Endodermal cell (in vitro differentiated cells): ENCODE measurements at regions not wholly inside any gene's neighbourhood (a gene's known extent, or its start where the extent isn't known, plus 50 kb on each side); places are given as distances from the start of the nearest gene placed in this dataset.
"Not testable (repeated sequence)": the region's sequence is repeated elsewhere in the genome, so short reads cannot be mapped to it uniquely, and the experiment has no call there.

Experiments used
- DNase-seq: peaks from one replicate; pipeline ENCODE4 v3.0.0-alpha.2; 2017
- H3K27ac ChIP-seq: 2 replicates; pipeline ENCODE4 v1.5.1; 2013; ENCODE audit warnings: mild to moderate bottlenecking, low read depth, low read length, moderate library complexity
- H3K27me3 ChIP-seq: 2 replicates; pipeline ENCODE4 v1.6.1; 2013; ENCODE audit warnings: mild to moderate bottlenecking, low read length, moderate library complexity; ENCODE audit not compliant: insufficient read depth, control insufficient read depth, poor library complexity, severe bottlenecking
- H3K36me3 ChIP-seq: 2 replicates; pipeline ENCODE4 v1.7.0; 2013; ENCODE audit warnings: mild to moderate bottlenecking, low read length, moderate library complexity; ENCODE audit not compliant: control insufficient read depth, insufficient read depth
- H3K4me1 ChIP-seq: one replicate; pipeline ENCODE4 v1.7.0; 2013; ENCODE audit warnings: low read length; ENCODE audit not compliant: control insufficient read depth, insufficient read depth
- H3K4me3 ChIP-seq: 2 replicates; pipeline ENCODE4 v1.5.1; 2013; ENCODE audit warnings: mild to moderate bottlenecking, low read length, moderate library complexity
- H3K9ac ChIP-seq: 2 replicates; pipeline ENCODE4 v1.6.1; 2013; ENCODE audit warnings: mild to moderate bottlenecking, low read length, moderate library complexity; ENCODE audit not compliant: poor library complexity, severe bottlenecking; ENCODE audit errors: extremely low read depth
- H3K9me3 ChIP-seq: 2 replicates; pipeline ENCODE4 v1.6.1; 2013; ENCODE audit warnings: mild to moderate bottlenecking, low read length, moderate library complexity; ENCODE audit not compliant: control insufficient read depth
- H3K27ac Mint-ChIP-seq: 2 replicates; pipeline ENCODE4 v1.8.0; 2020; ENCODE audit warnings: mixed read lengths
- H3K27me3 Mint-ChIP-seq: 2 replicates; pipeline ENCODE4 v1.8.0; 2021; ENCODE audit warnings: mild to moderate bottlenecking, mixed read lengths; ENCODE audit not compliant: insufficient read depth
- H3K36me3 Mint-ChIP-seq: 2 replicates; pipeline ENCODE4 v1.8.0; 2020; ENCODE audit warnings: low read depth, mixed read lengths
- H3K4me1 Mint-ChIP-seq: 2 replicates; pipeline ENCODE4 v1.8.0; 2020; ENCODE audit warnings: mixed read lengths
- H3K4me3 Mint-ChIP-seq: 2 replicates; pipeline ENCODE4 v1.8.0; 2020; ENCODE audit warnings: mild to moderate bottlenecking, moderate library complexity, mixed read lengths
- H3K9me3 Mint-ChIP-seq: 2 replicates; pipeline ENCODE4 v1.8.0; 2020; ENCODE audit warnings: mild to moderate bottlenecking, mixed read lengths
- CTCF ChIP-seq: fragments of 200-600 bp; sonication (generic); conservative IDR thresholded peaks from 2 replicates; pipeline ENCODE4 v1.5.0; 2021; ENCODE audit warnings: antibody characterized with exemption, mild to moderate bottlenecking
- WGBS, 2 experiments: methylation state at CpG; one replicate each; pipeline versions ENCODE4 v1.1.5 to v1.1.7; 2013; ENCODE audit warnings: missing lambda C conversion rate in 2 of 2, mixed read lengths in 1 of 2; ENCODE audit not compliant: insufficient coverage in 1 of 2, insufficient read length in 1 of 2; 5-methylcytosine and 5-hydroxymethylcytosine counted together

GRCh38 chr1:4227986-4228385 lies 327.9 kb upstream of the C1orf174 start:
- Mint-ChIP-seq H3K9me3 (peaks cover 9% of the 10 kb centered on the region), H3K4me3 (no peak overlapping the region), H3K4me1 (no peaks in the 10 kb centered on the region), H3K27ac (no peak overlapping the region), H3K36me3 (no peaks in the 10 kb centered on the region), H3K27me3 (no peaks in the 10 kb centered on the region)
- H3K9me3 ChIP-seq: no peaks in the 10 kb centered on the region
- no peak overlapping the region for H3K9ac ChIP-seq
- H3K27ac ChIP-seq: no peak overlapping the region
- no peak overlapping the region for H3K4me3 ChIP-seq
- H3K36me3 ChIP-seq: no peaks in the 10 kb centered on the region
- DNase-seq: no peak
- H3K27me3 ChIP-seq: no peaks in the 10 kb centered on the region
- TF ChIP-seq CTCF: no peak
- no peaks in the 10 kb centered on the region for H3K4me1 ChIP-seq
- WGBS, 2 experiments: 75 to 89% methylated on average over 1 to 15 of the region's 15 CpGs

GRCh38 chr1:4253935-4254334 lies 353.9 kb upstream of the C1orf174 start:
- H3K36me3 Mint-ChIP-seq: peaks cover 2% of the 10 kb centered on the region
- peaks cover 3% of the 10 kb centered on the region for H3K27me3 Mint-ChIP-seq
- no peak for TF ChIP-seq CTCF
- no peaks in the 10 kb centered on the region for H3K4me1 ChIP-seq
- H3K9me3 ChIP-seq: peaks cover 29% of the 10 kb centered on the region
- no peaks in the 10 kb centered on the region for H3K36me3 ChIP-seq
- no peak overlapping the region for H3K9ac ChIP-seq
- no peak overlapping the region for H3K27ac ChIP-seq
- 89 to 94% methylated on average over 2 to 4 of the region's 4 CpGs for WGBS, 2 experiments
- no peaks in the 10 kb centered on the region for H3K27me3 ChIP-seq
- no peaks in the 10 kb centered on the region for H3K4me1 Mint-ChIP-seq
- H3K4me3 Mint-ChIP-seq: no peak overlapping the region
- H3K27ac Mint-ChIP-seq: no peak overlapping the region
- no peak for DNase-seq
- peaks cover 58% of the 10 kb centered on the region for H3K9me3 Mint-ChIP-seq
- no peak overlapping the region for H3K4me3 ChIP-seq

GRCh38 chr1:4256351-4256750 lies 356.3 kb upstream of the C1orf174 start:
- no peak for TF ChIP-seq CTCF
- WGBS, 2 experiments: 68 to 90% methylated on average over 3 to 4 of the region's 4 CpGs
- Histone ChIP-seq H3K9ac (no peak overlapping the region), H3K27me3 (no peaks in the 10 kb centered on the region), H3K27ac (no peak overlapping the region), H3K36me3 (no peaks in the 10 kb centered on the region), H3K4me3 (no peak overlapping the region), H3K9me3 (peaks cover 50% of the 10 kb centered on the region), H3K4me1 (no peaks in the 10 kb centered on the region)
- H3K27me3 Mint-ChIP-seq: peaks cover 3% of the 10 kb centered on the region
- H3K4me3 Mint-ChIP-seq: no peak overlapping the region
- H3K27ac Mint-ChIP-seq: no peak overlapping the region
- no peaks in the 10 kb centered on the region for H3K4me1 Mint-ChIP-seq
- peaks cover 62% of the 10 kb centered on the region for H3K9me3 Mint-ChIP-seq
- peaks cover 2% of the 10 kb centered on the region for H3K36me3 Mint-ChIP-seq
- no peak for DNase-seq

GRCh38 chr1:4258146-4258777 lies 358.2 kb upstream of the C1orf174 start:
- not testable (repeated sequence) for H3K4me1 ChIP-seq, H3K4me3 Mint-ChIP-seq, H3K36me3 ChIP-seq, DNase-seq, H3K27ac Mint-ChIP-seq, H3K36me3 Mint-ChIP-seq, H3K9ac ChIP-seq, H3K27ac ChIP-seq, H3K27me3 Mint-ChIP-seq, H3K27me3 ChIP-seq, H3K4me1 Mint-ChIP-seq
- Histone ChIP-seq H3K4me3 (peak overlapping the region; percentile 57), H3K9me3 (peaks cover 69% of the 10 kb centered on the region)
- WGBS, 2 experiments: 81% methylated on average over 2 of the region's 2 CpGs; no CpG with 5 or more reads in 1 of the 2 experiments
- H3K9me3 Mint-ChIP-seq: peaks cover 72% of the 10 kb centered on the region
